GM10248 (cell line): ENCODE measurements at regions not wholly inside any gene's neighbourhood (a gene's known extent, or its start where the extent isn't known, plus 50 kb on each side); places are given as distances from the start of the nearest gene placed in this dataset.

Experiments
- CTCF ChIA-PET: fragments of 300-600 bp; sonication (Branson Sonifier 250); formaldehyde crosslinking; extraction: SDS; loops from one replicate; lab custom pipeline; 2021; ENCODE audit warnings: antibody characterized with exemption; lab: Yijun Ruan, JAX
- POLR2A ChIA-PET: fragments of 350-650 bp; sonication (Branson Sonifier 250); formaldehyde crosslinking; extraction: SDS; loops from one replicate; lab custom pipeline; 2020; ENCODE audit warnings: antibody characterized with exemption; lab: Yijun Ruan, JAX
- DNase-seq: peaks from one replicate; pipeline ENCODE4 v3.0.0; 2012; ENCODE audit errors: extremely low spot score
- CTCF ChIP-seq: IDR thresholded peaks from 2 replicates; pipeline ENCODE4 v1.5.1; 2012; ENCODE audit warnings: mild to moderate bottlenecking, low read depth; ENCODE audit errors: extremely low read depth, missing control alignments, control extremely low read depth

GRCh38 chrX:134734466-134734952 is 62.5 kb downstream of the PABIR2 start:
- CTCF ChIA-PET: no interaction called here
- no peak for TF ChIP-seq CTCF

GRCh38 chrX:134733591-134733990 is 63.4 kb downstream of the PABIR2 start:
- ChIA-PET CTCF (no interaction called here), POLR2A (no interaction called here)
- DNase-seq: no peak
- TF ChIP-seq CTCF: no peak

More at GRCh38 chrX:134734466-134734952, 62.5 kb downstream of the PABIR2 start:
- POLR2A ChIA-PET: no interaction called here
- no peak for DNase-seq

GRCh38 chrX:134732676-134733075 is 64.3 kb downstream of the PABIR2 start:
- no peak for TF ChIP-seq CTCF
- ChIA-PET POLR2A (no interaction called here), CTCF (no interaction called here)
- no peak for DNase-seq

GRCh38 chrX:134732152-134732551 is 64.9 kb downstream of the PABIR2 start:
- ChIA-PET CTCF (interaction anchor here (1.2 kb wide), 1 partner anchor 27 kb away, joined by 3 read pairs; no protein-coding TSS in a partner anchor), POLR2A (no interaction called here)
- TF ChIP-seq CTCF: no peak
- no peak for DNase-seq

- POLR2A ChIA-PET: no interaction called here
- DNase-seq: no peak
- CTCF ChIA-PET: no interaction called here
- no peak for TF ChIP-seq CTCF
These were observed 69.1 kb upstream of the PLAC1 start for GRCh38 chrX:134727363-134727762.

- TF ChIP-seq CTCF: no peak
- DNase-seq: no peak
- ChIA-PET CTCF (no interaction called here), POLR2A (no interaction called here)
These were observed 66.9 kb upstream of the PLAC1 start for GRCh38 chrX:134725103-134725690.
